Lower lobe of right lung (tissue), 2 donors: ENCODE measurements at regions not wholly inside any gene's neighbourhood (a gene's known extent, or its start where the extent isn't known, plus 50 kb on each side); places are given as distances from the start of the nearest gene placed in this dataset.
"Not testable (repeated sequence)": the region's sequence is repeated elsewhere in the genome, so short reads cannot be mapped to it uniquely, and the experiment has no call there.

ENCODE experiments used
- ATAC-seq, 2 donors: fragments of 200-7000 bp; cut with Tn5 transposase; one replicate each; pipeline ENCODE4 v1.9.1; 2020 to 2022; ENCODE audit warnings: mild to moderate bottlenecking in 2 of 2, moderate library complexity in 2 of 2
- DNase-seq: peaks from one replicate; pipeline ENCODE4 v3.0.0-alpha.2; 2020
- H3K27ac ChIP-seq: fragments of 200-600 bp; one replicate; pipeline ENCODE4 v1.8.0; 2022
- H3K27me3 ChIP-seq: fragments of 200-600 bp; one replicate; pipeline ENCODE4 v1.8.0; 2022; ENCODE audit warnings: low read depth
- H3K36me3 ChIP-seq: fragments of 200-600 bp; one replicate; pipeline ENCODE4 v1.8.0; 2022; ENCODE audit warnings: mild to moderate bottlenecking
- H3K4me1 ChIP-seq: fragments of 200-600 bp; one replicate; pipeline ENCODE4 v1.8.0; 2022
- H3K4me3 ChIP-seq: fragments of 200-600 bp; one replicate; pipeline ENCODE4 v1.8.0; 2022; ENCODE audit warnings: mild to moderate bottlenecking
- H3K9me3 ChIP-seq: fragments of 200-600 bp; one replicate; pipeline ENCODE4 v1.8.0; 2022
- intact Hi-C: fragments of 100-400 bp; cut with DNase I; formaldehyde crosslinking; loops from one replicate; pipeline ENCODE4 v1.11.0; 2022
- TF ChIP-seq, protein P1 (sequence below): fragments of 200-600 bp; IDR thresholded peaks from one replicate; pipeline ENCODE4 v1.8.0; 2022; ENCODE audit warnings: antibody characterized with exemption, mild to moderate bottlenecking
- donor health status: DM: no; HTN: yes; CAD: no; lungs with severe emphysema.

DNA sequence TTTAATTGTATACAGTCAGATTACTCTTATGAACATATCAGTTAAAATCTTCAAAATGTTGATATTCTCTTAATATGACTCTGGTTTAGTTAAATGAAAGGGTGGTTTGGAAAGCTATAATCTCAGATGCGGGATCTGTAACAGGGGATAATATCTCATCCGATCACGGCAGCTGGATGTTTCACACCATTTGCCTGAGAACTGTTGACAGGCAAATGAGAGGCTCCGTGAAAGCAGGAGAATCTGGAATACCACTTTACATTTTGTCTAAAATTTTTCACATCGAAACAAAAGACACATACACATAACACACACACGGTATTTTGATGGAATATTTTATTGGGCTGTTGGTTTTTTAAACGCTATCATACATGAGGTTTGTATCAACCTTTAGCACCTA lies 518.6 kb upstream of the SLC39A10 start:
- Histone ChIP-seq H3K4me3 (no peak overlapping the region), H3K9me3 (no peaks in the 10 kb centered on the region), H3K27me3 (no peaks in the 10 kb centered on the region), H3K36me3 (no peaks in the 10 kb centered on the region), H3K4me1 (no peaks in the 10 kb centered on the region), H3K27ac (no peak overlapping the region)
- no peak for ATAC-seq
- TF ChIP-seq, protein P1, sequence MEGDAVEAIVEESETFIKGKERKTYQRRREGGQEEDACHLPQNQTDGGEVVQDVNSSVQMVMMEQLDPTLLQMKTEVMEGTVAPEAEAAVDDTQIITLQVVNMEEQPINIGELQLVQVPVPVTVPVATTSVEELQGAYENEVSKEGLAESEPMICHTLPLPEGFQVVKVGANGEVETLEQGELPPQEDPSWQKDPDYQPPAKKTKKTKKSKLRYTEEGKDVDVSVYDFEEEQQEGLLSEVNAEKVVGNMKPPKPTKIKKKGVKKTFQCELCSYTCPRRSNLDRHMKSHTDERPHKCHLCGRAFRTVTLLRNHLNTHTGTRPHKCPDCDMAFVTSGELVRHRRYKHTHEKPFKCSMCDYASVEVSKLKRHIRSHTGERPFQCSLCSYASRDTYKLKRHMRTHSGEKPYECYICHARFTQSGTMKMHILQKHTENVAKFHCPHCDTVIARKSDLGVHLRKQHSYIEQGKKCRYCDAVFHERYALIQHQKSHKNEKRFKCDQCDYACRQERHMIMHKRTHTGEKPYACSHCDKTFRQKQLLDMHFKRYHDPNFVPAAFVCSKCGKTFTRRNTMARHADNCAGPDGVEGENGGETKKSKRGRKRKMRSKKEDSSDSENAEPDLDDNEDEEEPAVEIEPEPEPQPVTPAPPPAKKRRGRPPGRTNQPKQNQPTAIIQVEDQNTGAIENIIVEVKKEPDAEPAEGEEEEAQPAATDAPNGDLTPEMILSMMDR: no peak
- intact Hi-C loops: no loop called here
- no peak for DNase-seq

DNA sequence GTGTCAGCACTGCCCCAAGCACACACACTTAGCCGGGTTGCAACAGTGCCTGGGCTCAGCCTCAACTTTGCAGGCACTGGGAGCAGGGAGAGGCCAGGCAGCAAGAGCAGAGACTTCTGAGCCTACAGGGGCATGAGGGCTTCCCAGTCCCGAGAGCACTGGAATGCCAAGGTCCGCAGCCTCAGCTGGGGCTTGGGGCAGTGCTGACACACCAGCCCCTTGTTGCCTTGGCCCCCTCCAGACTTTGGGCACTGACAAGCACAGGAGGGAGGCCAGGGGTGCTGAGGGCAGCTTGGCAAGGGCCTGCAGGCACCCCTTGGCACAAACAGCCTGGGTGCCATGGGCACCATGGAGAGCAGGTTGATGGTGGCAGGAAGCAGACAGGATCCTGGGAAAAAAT lies 531.1 kb upstream of the SLC39A10 start:
- peak; percentile 9 for DNase-seq
- H3K4me3 ChIP-seq, H3K27ac ChIP-seq, H3K27me3 ChIP-seq, H3K4me1 ChIP-seq, H3K9me3 ChIP-seq, intact Hi-C loops, ATAC-seq, H3K36me3 ChIP-seq: not testable (repeated sequence)

DNA sequence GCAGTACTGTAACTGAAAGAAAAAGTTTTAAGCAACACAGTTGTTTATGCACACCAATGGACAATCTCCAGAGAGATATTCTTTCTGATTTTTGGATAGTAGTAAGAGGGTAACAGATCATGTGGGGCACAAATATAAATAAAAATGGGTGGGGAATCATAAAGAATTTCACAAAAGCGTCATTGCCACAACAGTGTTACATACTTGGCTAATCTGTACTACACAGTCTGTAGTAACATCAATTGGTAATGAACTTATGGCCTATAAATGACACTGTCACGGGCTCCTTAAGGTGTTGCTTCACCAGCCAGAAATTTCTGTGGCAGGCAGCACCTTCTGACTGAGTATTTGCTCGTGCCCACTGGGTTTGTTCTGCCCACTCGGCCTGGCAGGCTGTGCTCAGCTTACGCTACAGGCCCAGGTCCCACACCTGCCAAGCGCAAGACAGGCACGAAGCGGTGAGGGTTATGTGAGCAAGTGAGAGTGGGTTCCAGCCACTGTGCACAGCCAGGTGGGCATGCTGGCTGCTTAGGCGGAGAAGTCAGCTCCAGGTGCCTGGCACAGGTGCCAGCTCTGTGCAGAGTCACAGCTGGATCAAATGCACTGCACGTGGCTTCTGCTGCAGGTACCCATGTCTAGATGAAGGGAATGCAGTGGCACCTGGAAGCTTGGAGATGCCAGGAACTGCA lies 532.5 kb upstream of the SLC39A10 start:
- Histone ChIP-seq H3K9me3 (no peaks in the 10 kb centered on the region), H3K36me3 (no peaks in the 10 kb centered on the region), H3K4me3 (no peak overlapping the region), H3K4me1 (no peaks in the 10 kb centered on the region), H3K27me3 (no peaks in the 10 kb centered on the region), H3K27ac (no peak overlapping the region)
- TF ChIP-seq, protein P1: no peak
- ATAC-seq (no peak), DNase-seq (peak; percentile 22)
- intact Hi-C loops: no loop called here

DNA sequence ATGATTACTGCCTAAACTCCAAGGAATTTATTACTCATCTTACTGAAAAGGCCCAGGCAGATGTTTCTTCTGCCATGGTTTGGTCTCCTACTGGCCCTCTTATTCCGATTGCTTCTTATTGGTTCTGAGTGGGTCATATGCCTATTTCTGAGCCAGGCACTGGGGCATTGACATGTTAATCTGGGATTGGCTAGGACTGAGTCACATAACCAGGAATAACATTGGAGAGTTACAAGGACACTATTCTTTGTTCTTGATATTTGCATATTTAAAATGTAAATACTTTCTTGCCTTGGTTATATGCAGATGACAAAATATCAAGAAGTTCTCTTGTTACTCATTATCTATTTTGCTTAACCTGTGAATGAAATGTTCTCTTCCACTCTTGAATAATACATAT lies 534.4 kb upstream of the SLC39A10 start:
- no peaks in the 10 kb centered on the region for H3K4me1 ChIP-seq
- no peak for ATAC-seq

DNA sequence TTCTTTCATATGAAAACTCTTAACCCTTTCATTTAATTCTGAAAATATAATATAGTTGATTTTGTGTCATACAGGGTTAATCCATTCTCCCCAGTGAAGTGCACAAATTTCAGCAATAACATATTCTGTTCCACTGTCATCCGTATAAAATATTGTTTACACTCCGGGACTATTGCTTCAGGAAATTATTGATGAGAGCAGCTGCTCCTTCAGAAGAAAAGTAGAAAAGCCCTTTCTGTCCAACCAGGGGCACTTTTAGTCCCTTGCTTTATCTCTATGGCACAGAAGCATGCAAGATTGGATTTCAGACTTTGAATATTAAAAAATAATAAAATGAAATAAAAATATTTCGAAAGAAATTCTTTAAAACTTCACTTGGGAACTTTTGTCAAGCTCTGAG lies 535.7 kb upstream of the SLC39A10 start:
- H3K27ac ChIP-seq: no peak overlapping the region
- H3K4me1 ChIP-seq: no peaks in the 10 kb centered on the region
- no peak overlapping the region for H3K4me3 ChIP-seq
- H3K36me3 ChIP-seq: no peaks in the 10 kb centered on the region
- no peaks in the 10 kb centered on the region for H3K9me3 ChIP-seq
- TF ChIP-seq, protein P1: no peak
- intact Hi-C loops: no loop called here
- DNase-seq (no peak), ATAC-seq (no peak)
- no peaks in the 10 kb centered on the region for H3K27me3 ChIP-seq

More for the DNA sequence above, 534.4 kb upstream of the SLC39A10 start:
- Histone ChIP-seq H3K27ac (no peak overlapping the region), H3K27me3 (no peaks in the 10 kb centered on the region), H3K9me3 (no peaks in the 10 kb centered on the region), H3K36me3 (no peaks in the 10 kb centered on the region), H3K4me3 (no peak overlapping the region)
- TF ChIP-seq, protein P1: no peak
- intact Hi-C loops: no loop called here
- DNase-seq: no peak

DNA sequence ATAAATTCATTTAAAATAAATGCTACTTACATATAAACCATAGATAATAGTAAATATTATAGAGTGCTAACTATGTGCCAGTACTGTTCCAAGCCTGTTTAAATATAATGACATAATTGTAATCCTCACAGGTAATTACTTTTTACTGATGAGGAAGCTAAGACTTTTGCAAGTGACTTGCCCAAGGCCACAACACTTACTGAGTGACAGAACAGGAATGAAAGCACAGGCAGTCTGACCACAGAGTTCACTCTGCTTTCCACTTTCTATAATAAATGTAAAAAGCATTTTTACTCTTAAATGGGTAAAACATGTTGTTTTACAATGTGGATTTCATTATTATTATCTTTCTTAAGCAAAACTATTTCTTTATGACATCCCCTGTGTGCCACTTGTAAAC lies 537.8 kb upstream of the SLC39A10 start:
- no peaks in the 10 kb centered on the region for H3K27me3 ChIP-seq
- DNase-seq (no peak), ATAC-seq (no peak)
- TF ChIP-seq, protein P1: no peak
- H3K36me3 ChIP-seq: no peaks in the 10 kb centered on the region
- no peaks in the 10 kb centered on the region for H3K9me3 ChIP-seq
- intact Hi-C loops: no loop called here
- no peak overlapping the region for H3K27ac ChIP-seq
- no peak overlapping the region for H3K4me3 ChIP-seq
- H3K4me1 ChIP-seq: no peaks in the 10 kb centered on the region
